IPS-20b (cell line): ENCODE measurements at regions not wholly inside any gene's neighbourhood (a gene's known extent, or its start where the extent isn't known, plus 50 kb on each side); places are given as distances from the start of the nearest gene placed in this dataset.
"Not testable (repeated sequence)": the region's sequence is repeated elsewhere in the genome, so short reads cannot be mapped to it uniquely, and the experiment has no call there.

Experiments
- H3K27ac ChIP-seq: one replicate; pipeline ENCODE4 v1.5.1; 2013; ENCODE audit warnings: low read length
- H3K27me3 ChIP-seq: 2 replicates; pipeline ENCODE4 v1.6.1; 2013; ENCODE audit warnings: mild to moderate bottlenecking, low read length, inconsistent platforms; ENCODE audit not compliant: insufficient read depth
- H3K36me3 ChIP-seq: 2 replicates; pipeline ENCODE4 v1.6.1; 2013; ENCODE audit warnings: low read depth, mild to moderate bottlenecking, inconsistent platforms, low read length, moderate library complexity; ENCODE audit not compliant: insufficient read depth
- H3K4me1 ChIP-seq: 2 replicates; pipeline ENCODE4 v1.6.1; 2013; ENCODE audit warnings: mild to moderate bottlenecking, control low read depth, inconsistent platforms, low read length, moderate library complexity; ENCODE audit not compliant: insufficient read depth
- H3K4me3 ChIP-seq: 2 replicates; pipeline ENCODE4 v1.5.1; 2013; ENCODE audit warnings: mild to moderate bottlenecking, low read length, inconsistent platforms
- H3K9ac ChIP-seq: 2 replicates; pipeline ENCODE4 v1.6.1; 2013; ENCODE audit warnings: low read depth, mild to moderate bottlenecking, inconsistent platforms, low read length, moderate library complexity
- H3K9me3 ChIP-seq: 2 replicates; pipeline ENCODE4 v1.6.1; 2013; ENCODE audit warnings: mild to moderate bottlenecking, low read depth, low read length, inconsistent platforms; ENCODE audit not compliant: insufficient read depth

DNA sequence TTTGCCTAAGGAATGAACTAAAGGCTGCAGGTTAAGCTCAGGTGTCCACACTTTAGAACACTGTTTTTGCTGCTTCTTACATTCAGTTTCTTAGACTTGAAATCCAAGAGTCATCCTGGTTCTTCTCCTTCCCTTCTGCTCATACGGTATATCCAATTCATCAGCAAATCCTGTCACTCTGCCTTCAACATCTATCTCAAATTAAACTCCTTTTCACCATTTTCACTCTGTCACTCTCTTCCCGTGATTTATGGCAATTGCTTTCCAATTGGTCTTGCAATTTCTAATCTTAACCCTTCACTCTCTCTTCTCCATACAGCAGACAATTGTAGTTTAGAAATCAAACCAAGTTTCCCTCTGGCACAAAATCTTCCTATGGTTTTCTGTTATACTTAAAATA is 182.9 kb downstream of the MRPS30 start:
- Histone ChIP-seq H3K27me3 (no peaks in the 10 kb centered on the region), H3K9me3 (peaks cover 35% of the 10 kb centered on the region), H3K36me3 (no peaks in the 10 kb centered on the region), H3K27ac (no peak overlapping the region), H3K9ac (no peak overlapping the region), H3K4me3 (no peak overlapping the region), H3K4me1 (no peaks in the 10 kb centered on the region)

DNA sequence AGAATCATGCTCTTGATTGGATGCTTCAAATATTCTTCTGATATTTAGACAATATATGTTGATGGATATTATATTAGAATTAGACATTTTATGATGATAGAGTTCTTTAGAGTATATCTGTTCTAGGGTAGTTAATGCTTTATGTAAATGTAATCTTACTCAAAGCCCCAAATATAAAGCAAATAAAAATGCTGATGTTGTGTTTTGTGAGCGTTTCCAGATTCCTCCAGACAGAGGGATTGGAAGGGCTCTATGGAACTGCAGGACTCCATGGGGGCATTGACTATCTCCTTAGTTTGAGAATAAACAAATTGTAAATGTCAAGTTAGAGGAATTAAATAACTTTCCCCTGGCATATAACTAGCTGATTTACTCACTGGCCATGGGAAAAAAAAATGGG is 184.5 kb downstream of the MRPS30 start:
- no peak overlapping the region for H3K27ac ChIP-seq
- no peaks in the 10 kb centered on the region for H3K4me1 ChIP-seq
- H3K27me3 ChIP-seq: no peaks in the 10 kb centered on the region
- H3K4me3 ChIP-seq: no peak overlapping the region
- H3K9me3 ChIP-seq: peaks cover 29% of the 10 kb centered on the region
- H3K9ac ChIP-seq: no peak overlapping the region
- H3K36me3 ChIP-seq: no peaks in the 10 kb centered on the region

GRCh38 chr5:44997506-44997905 is 188.8 kb downstream of the MRPS30 start:
- Histone ChIP-seq H3K36me3 (no peaks in the 10 kb centered on the region), H3K9ac (no peak overlapping the region), H3K27ac (no peak overlapping the region), H3K27me3 (no peaks in the 10 kb centered on the region), H3K4me1 (no peaks in the 10 kb centered on the region), H3K9me3 (no peaks in the 10 kb centered on the region), H3K4me3 (no peak overlapping the region)

- not testable (repeated sequence) for H3K9me3 ChIP-seq, H3K4me3 ChIP-seq, H3K27me3 ChIP-seq, H3K27ac ChIP-seq, H3K4me1 ChIP-seq, H3K9ac ChIP-seq, H3K36me3 ChIP-seq
Observed at GRCh38 chr5:45007102-45007501, 198.4 kb downstream of the MRPS30 start.

DNA sequence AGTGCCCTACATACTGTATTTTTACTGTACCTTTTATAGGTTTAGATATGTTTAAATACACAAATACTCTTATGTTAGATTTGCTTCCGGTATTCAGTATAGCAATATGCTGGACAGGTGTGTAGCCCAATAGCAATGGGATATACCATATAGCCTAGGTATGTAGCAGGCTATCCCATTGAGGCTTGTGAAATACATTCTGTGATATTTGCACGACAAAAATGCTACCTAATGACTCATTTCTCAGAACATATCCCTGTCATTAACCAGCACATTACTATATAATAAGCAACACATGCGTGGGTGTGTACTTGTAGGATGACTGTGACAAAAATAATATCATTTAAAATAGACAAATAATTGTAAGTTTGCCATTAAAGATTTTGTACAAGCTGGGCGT is 208.8 kb downstream of the MRPS30 start:
- H3K4me1 ChIP-seq: no peaks in the 10 kb centered on the region
- H3K36me3 ChIP-seq: no peaks in the 10 kb centered on the region
- H3K9me3 ChIP-seq: no peaks in the 10 kb centered on the region
- H3K4me3 ChIP-seq: no peak overlapping the region
- no peak overlapping the region for H3K9ac ChIP-seq
- no peaks in the 10 kb centered on the region for H3K27me3 ChIP-seq
- no peak overlapping the region for H3K27ac ChIP-seq

DNA sequence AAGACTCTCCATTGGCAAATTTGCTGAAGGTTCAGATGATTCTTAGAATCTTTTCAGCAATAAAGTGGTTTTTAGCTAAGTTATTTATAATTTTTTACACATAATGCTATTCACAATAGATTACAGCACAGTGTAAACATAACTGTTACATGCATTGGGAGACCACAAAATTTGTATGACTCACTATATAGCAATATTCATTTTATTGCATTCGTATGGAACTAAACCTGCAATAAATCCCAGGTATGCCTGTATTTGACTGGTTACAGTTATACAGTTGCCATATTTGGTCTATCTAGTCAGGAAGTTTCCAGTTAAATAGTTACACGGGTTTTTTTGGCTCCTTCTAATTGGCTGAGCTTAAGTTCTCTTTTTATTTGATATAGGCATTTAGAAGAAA is 220.8 kb downstream of the MRPS30 start:
- H3K36me3 ChIP-seq: no peaks in the 10 kb centered on the region
- H3K4me1 ChIP-seq: no peaks in the 10 kb centered on the region
- no peak overlapping the region for H3K4me3 ChIP-seq
- no peaks in the 10 kb centered on the region for H3K27me3 ChIP-seq
- no peak overlapping the region for H3K9ac ChIP-seq
- H3K27ac ChIP-seq: no peak overlapping the region
- no peaks in the 10 kb centered on the region for H3K9me3 ChIP-seq

DNA sequence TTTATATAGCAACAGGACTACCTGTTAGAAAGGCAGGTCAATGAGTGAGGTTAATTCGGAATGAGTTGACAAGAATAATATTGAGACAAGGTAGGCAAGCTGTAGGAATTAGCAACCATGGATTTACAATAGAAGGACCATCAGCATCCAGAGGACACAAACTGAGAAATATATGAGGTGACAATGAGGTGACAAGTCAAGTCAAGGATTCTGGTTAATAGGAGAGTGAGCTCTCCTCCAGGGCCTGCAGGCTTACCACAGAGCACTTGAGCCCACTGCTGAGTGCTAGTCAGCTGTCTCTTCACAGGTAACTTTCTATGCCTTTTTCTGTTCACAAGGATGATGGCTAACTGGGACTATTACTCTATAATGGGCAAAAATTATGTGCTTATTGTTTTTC is 227.2 kb downstream of the MRPS30 start:
- no peak overlapping the region for H3K9ac ChIP-seq
- H3K27ac ChIP-seq: no peak overlapping the region
- no peaks in the 10 kb centered on the region for H3K9me3 ChIP-seq
- H3K36me3 ChIP-seq: no peaks in the 10 kb centered on the region
- no peaks in the 10 kb centered on the region for H3K27me3 ChIP-seq
- H3K4me3 ChIP-seq: no peak overlapping the region
- no peaks in the 10 kb centered on the region for H3K4me1 ChIP-seq

DNA sequence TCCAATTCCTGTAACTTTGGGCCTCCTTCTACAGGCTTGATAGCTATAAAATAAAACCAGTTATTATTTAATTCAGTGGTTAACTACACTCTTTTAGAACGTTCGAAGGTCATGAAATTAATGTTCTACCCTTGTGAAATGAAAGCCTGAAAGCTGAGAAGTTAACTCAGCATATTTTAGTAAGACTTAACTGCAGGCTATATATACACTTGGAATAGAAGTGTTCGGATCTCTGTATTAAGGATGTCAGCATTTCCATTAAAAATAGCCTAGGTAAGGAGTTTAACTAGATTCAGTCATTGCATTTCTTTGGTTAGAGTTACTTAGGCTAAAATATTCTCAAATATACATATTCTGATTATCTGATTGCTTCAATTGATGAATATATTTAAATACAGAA is 229.2 kb downstream of the MRPS30 start:
- no peak overlapping the region for H3K4me3 ChIP-seq
- H3K9me3 ChIP-seq: no peaks in the 10 kb centered on the region

GRCh38 chr5:45038366-45038987 is 229.7 kb downstream of the MRPS30 start:
- H3K36me3 ChIP-seq: no peaks in the 10 kb centered on the region
- no peak overlapping the region for H3K4me3 ChIP-seq
- H3K9ac ChIP-seq: no peak overlapping the region
- H3K4me1 ChIP-seq: no peaks in the 10 kb centered on the region
- H3K27ac ChIP-seq: no peak overlapping the region
- no peaks in the 10 kb centered on the region for H3K27me3 ChIP-seq
- no peaks in the 10 kb centered on the region for H3K9me3 ChIP-seq

More for the DNA sequence above, 229.2 kb downstream of the MRPS30 start:
- H3K36me3 ChIP-seq: no peaks in the 10 kb centered on the region
- no peaks in the 10 kb centered on the region for H3K27me3 ChIP-seq
- no peak overlapping the region for H3K27ac ChIP-seq
- no peaks in the 10 kb centered on the region for H3K4me1 ChIP-seq
- no peak overlapping the region for H3K9ac ChIP-seq

DNA sequence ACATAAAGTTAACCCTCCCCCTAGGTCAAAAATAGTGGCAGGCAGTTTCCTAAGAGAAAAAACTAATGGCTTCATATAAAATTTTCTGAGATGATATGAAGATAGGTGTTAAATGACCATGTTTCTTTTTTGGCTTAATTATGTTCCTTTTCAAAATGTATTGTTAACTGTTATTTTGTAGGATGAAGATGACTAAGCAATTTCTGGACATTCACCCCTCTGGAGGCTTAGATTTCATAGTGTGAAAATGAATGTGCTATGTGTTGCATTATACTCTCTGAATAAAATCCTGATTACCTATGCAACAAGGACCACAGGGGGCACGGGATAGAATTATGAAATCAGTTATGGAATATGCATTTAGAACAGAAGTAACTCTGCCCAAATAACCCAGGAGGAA is 233.5 kb downstream of the MRPS30 start:
- Histone ChIP-seq H3K9me3 (no peaks in the 10 kb centered on the region), H3K27me3 (no peaks in the 10 kb centered on the region), H3K4me3 (no peak overlapping the region), H3K4me1 (no peaks in the 10 kb centered on the region), H3K36me3 (no peaks in the 10 kb centered on the region), H3K9ac (no peak overlapping the region), H3K27ac (no peak overlapping the region)

GRCh38 chr5:45057564-45057963 is 248.8 kb downstream of the MRPS30 start:
- no peaks in the 10 kb centered on the region for H3K9me3 ChIP-seq
- H3K4me1 ChIP-seq: peaks cover 35% of the 10 kb centered on the region
- H3K9ac ChIP-seq: peak overlapping the region; percentile 52; the same call in 1 of the 2 replicates
- H3K36me3 ChIP-seq: no peaks in the 10 kb centered on the region
- peak overlapping the region; percentile 93 for H3K27ac ChIP-seq
- no peak overlapping the region for H3K4me3 ChIP-seq
- H3K27me3 ChIP-seq: no peaks in the 10 kb centered on the region

- Histone ChIP-seq H3K9me3 (no peaks in the 10 kb centered on the region), H3K9ac (peak overlapping the region; percentile 37; the same call in 1 of the 2 replicates), H3K4me3 (peak overlapping the region; percentile 1; the same call in 1 of the 2 replicates), H3K27ac (peak overlapping the region; percentile 62), H3K27me3 (no peaks in the 10 kb centered on the region), H3K4me1 (peaks cover 32% of the 10 kb centered on the region), H3K36me3 (no peaks in the 10 kb centered on the region)
Observed at GRCh38 chr5:45060724-45061123, 252.0 kb downstream of the MRPS30 start.
